CD14-positive monocyte (primary cell): ENCODE measurements at regions not wholly inside any gene's neighbourhood (a gene's known extent, or its start where the extent isn't known, plus 50 kb on each side); places are given as distances from the start of the nearest gene placed in this dataset.

Experiments
- DNase-seq, 3 donors: peaks; one replicate each; pipeline ENCODE4 v3.0.0-alpha.2; 2011 to 2022
- H2AFZ ChIP-seq: 2 replicates; pipeline ENCODE4 v1.6.0; 2012; ENCODE audit warnings: mild to moderate bottlenecking, low read depth, low read length, inconsistent platforms; ENCODE audit not compliant: insufficient read depth, poor library complexity, severe bottlenecking
- H3K27ac ChIP-seq, 2 donors: 1 replicate in 1 of 2; 2 replicates in 1 of 2; pipeline ENCODE4 v1.5.1; 2012 to 2013; ENCODE audit warnings: low read length in 2 of 2, control low read depth in 1 of 2, inconsistent platforms in 1 of 2, low read depth in 1 of 2, mild to moderate bottlenecking in 1 of 2
- H3K27me3 ChIP-seq, 2 donors: one replicate each; pipeline versions ENCODE4 v1.6.0 to v1.6.1; 2011 to 2013; ENCODE audit warnings: low read length in 2 of 2; ENCODE audit not compliant: control insufficient read depth in 2 of 2, insufficient read depth in 2 of 2
- H3K36me3 ChIP-seq, 2 donors: replicated peaks in 1 of 2; 1 replicate in 1 of 2; 2 replicates in 1 of 2; pipeline versions ENCODE4 v1.5.1 to v1.6.1; 2012 to 2013; ENCODE audit warnings: low read length in 2 of 2, control low read depth in 1 of 2, inconsistent platforms in 1 of 2, mild to moderate bottlenecking in 1 of 2; ENCODE audit not compliant: insufficient read depth in 2 of 2, control insufficient read depth in 1 of 2
- H3K4me1 ChIP-seq, 2 donors: 1 replicate in 1 of 2; 2 replicates in 1 of 2; pipeline versions ENCODE4 v1.5.1 to v1.6.1; 2012 to 2013; ENCODE audit warnings: low read length in 2 of 2, control low read depth in 1 of 2, inconsistent platforms in 1 of 2, mild to moderate bottlenecking in 1 of 2, moderate library complexity in 1 of 2; ENCODE audit not compliant: insufficient read depth in 2 of 2, control insufficient read depth in 1 of 2
- H3K4me2 ChIP-seq: replicated peaks from 2 replicates; pipeline ENCODE3; 2012; ENCODE audit warnings: low read length, moderate library complexity, mild to moderate bottlenecking; ENCODE audit not compliant: poor library complexity, severe bottlenecking; ENCODE audit errors: extremely low read depth
- H3K4me3 ChIP-seq, 3 experiments: fragments of 200-600 bp in 1 of 3; sonication (generic) in 1 of 3; replicated peaks in 1 of 3; 1 replicate in 2 of 3; 2 replicates in 1 of 3; pipeline ENCODE4 v1.5.1; 2011 to 2013; ENCODE audit warnings: low read length in 3 of 3, mild to moderate bottlenecking in 3 of 3, control low read depth in 2 of 3, low read depth in 2 of 3, inconsistent platforms in 1 of 3, moderate library complexity in 1 of 3
- H3K79me2 ChIP-seq: 2 replicates; pipeline ENCODE4 v1.6.0; 2012; ENCODE audit warnings: mild to moderate bottlenecking, control low read depth, inconsistent platforms, low read length, moderate library complexity; ENCODE audit not compliant: insufficient read depth
- H3K9ac ChIP-seq: 2 replicates; pipeline ENCODE4 v1.6.0; 2017; ENCODE audit warnings: low read length, mild to moderate bottlenecking; ENCODE audit not compliant: insufficient read depth, poor library complexity, severe bottlenecking
- H3K9me3 ChIP-seq, 2 donors: replicated peaks in 1 of 2; 1 replicate in 1 of 2; 2 replicates in 1 of 2; pipeline versions ENCODE4 v1.5.1 to v1.6.1; 2012 to 2013; ENCODE audit warnings: low read length in 2 of 2, control low read depth in 1 of 2; ENCODE audit not compliant: control insufficient read depth in 1 of 2, insufficient read depth in 1 of 2
- H4K20me1 ChIP-seq: 2 replicates; pipeline ENCODE4 v1.6.0; 2012; ENCODE audit warnings: mild to moderate bottlenecking, low read length, control low read depth, moderate library complexity; ENCODE audit not compliant: insufficient read depth
- H3K27ac Mint-ChIP-seq, 7 donors: one replicate each; pipeline ENCODE4 v1.8.0; 2020; ENCODE audit warnings: mild to moderate bottlenecking in 7 of 7, mixed read lengths in 7 of 7, moderate library complexity in 6 of 7, inconsistent platforms in 2 of 7
- H3K27me3 Mint-ChIP-seq, 3 donors: one replicate each; pipeline ENCODE4 v1.8.0; 2021 to 2022; ENCODE audit warnings: low read depth in 3 of 3, mild to moderate bottlenecking in 3 of 3, mixed read lengths in 3 of 3, moderate library complexity in 3 of 3, inconsistent platforms in 1 of 3
- H3K36me3 Mint-ChIP-seq, 2 donors: one replicate each; pipeline ENCODE4 v1.8.0; 2020; ENCODE audit warnings: mixed read lengths in 2 of 2, inconsistent platforms in 1 of 2, mild to moderate bottlenecking in 1 of 2
- H3K4me1 Mint-ChIP-seq: one replicate; pipeline ENCODE4 v1.8.0; 2020; ENCODE audit warnings: mild to moderate bottlenecking, mixed read lengths
- H3K4me3 Mint-ChIP-seq, 2 donors: one replicate each; pipeline ENCODE4 v1.8.0; 2020; ENCODE audit warnings: mild to moderate bottlenecking in 2 of 2, mixed read lengths in 2 of 2, moderate library complexity in 1 of 2
- H3K9me3 Mint-ChIP-seq, 7 donors: one replicate each; pipeline ENCODE4 v1.8.0; 2020 to 2022; ENCODE audit warnings: mixed read lengths in 7 of 7, mild to moderate bottlenecking in 6 of 7, moderate library complexity in 6 of 7, inconsistent platforms in 2 of 7
- CTCF ChIP-seq: fragments of 200-600 bp; IDR thresholded peaks from one replicate; pipeline ENCODE4 v1.8.0; 2022; ENCODE audit warnings: antibody characterized with exemption, mild to moderate bottlenecking
- WGBS: methylation state at CpG from one replicate; pipeline ENCODE4 v1.1.5; 2013; ENCODE audit warnings: missing lambda C conversion rate; ENCODE audit not compliant: insufficient coverage; 5-methylcytosine and 5-hydroxymethylcytosine counted together
- intact Hi-C, 2 donors: fragments of 100-400 bp; cut with micrococcal nuclease; formaldehyde crosslinking; loops; one replicate each; pipeline versions ENCODE4 v1.15.0 to v1.15.1; 2023

- Histone ChIP-seq H3K9ac (no peak overlapping the region), H2AFZ (no peak overlapping the region), H4K20me1 (peaks cover 5% of the 10 kb centered on the region), H3K79me2 (no peaks in the 10 kb centered on the region), H3K27ac (no peak overlapping the region), H3K27me3 (peaks cover 3 to 35% of the 10 kb centered on the region in 2 donors), H3K4me1 (peaks cover 10 to 19% of the 10 kb centered on the region in 2 donors), H3K4me2 (no peak overlapping the region), H3K9me3 (peaks cover 5 to 9% of the 10 kb centered on the region in 2 donors), H3K36me3 (no peaks in the 10 kb centered on the region), H3K4me3 (no peak overlapping the region)
- H3K4me3 Mint-ChIP-seq, result peak overlapping the region in 1 of 2 donors; percentile 21
- intact Hi-C loops, result loop anchor here (2.0 to 10.0 kb wide), 8 partner anchors 36 to 291 kb away; no protein-coding TSS in a partner anchor
- peak overlapping the region in 2 of 7 donors; percentile 18 to 22 for H3K27ac Mint-ChIP-seq
- TF ChIP-seq CTCF, result peak; percentile 94
- H3K4me1 Mint-ChIP-seq, result peaks cover 23% of the 10 kb centered on the region
- peaks cover 0 to 4% of the 10 kb centered on the region in 2 donors for H3K36me3 Mint-ChIP-seq
- peak; percentile 78 to 87 (median 82) for DNase-seq
- peaks cover 10 to 29% (median 26%) of the 10 kb centered on the region in 7 donors for H3K9me3 Mint-ChIP-seq
- peaks cover 25 to 42% (median 33%) of the 10 kb centered on the region in 3 donors for H3K27me3 Mint-ChIP-seq
- WGBS, result 47% methylated on average over 4 of the region's 7 CpGs
Measured at GRCh38 chr15:31488437-31489204, 162.0 kb downstream of the KLF13 start.

GRCh38 chr15:31489281-31489680 lies 162.6 kb downstream of the KLF13 start:
- H3K27ac Mint-ChIP-seq, result peak overlapping the region in 1 of 7 donors; percentile 48
- TF ChIP-seq CTCF, result no peak
- no peaks in the 10 kb centered on the region for H3K36me3 ChIP-seq
- no peak overlapping the region for H3K4me3 Mint-ChIP-seq
- no peak for DNase-seq
- peaks cover 21 to 38% (median 29%) of the 10 kb centered on the region in 3 donors for H3K27me3 Mint-ChIP-seq
- H3K4me3 ChIP-seq, result no peak overlapping the region
- H3K4me1 Mint-ChIP-seq, result peaks cover 21% of the 10 kb centered on the region
- peaks cover 7 to 26% (median 23%) of the 10 kb centered on the region in 7 donors for H3K9me3 Mint-ChIP-seq
- peaks cover 10 to 19% of the 10 kb centered on the region in 2 donors for H3K4me1 ChIP-seq
- peaks cover 5% of the 10 kb centered on the region for H4K20me1 ChIP-seq
- peaks cover 0 to 3% of the 10 kb centered on the region in 2 donors for H3K36me3 Mint-ChIP-seq
- H3K9ac ChIP-seq, result no peak overlapping the region
- no peak overlapping the region for H3K27ac ChIP-seq
- peaks cover 5 to 6% of the 10 kb centered on the region in 2 donors for H3K9me3 ChIP-seq
- WGBS, result no CpG with 5 or more reads among the region's 2 CpGs
- H3K79me2 ChIP-seq, result no peaks in the 10 kb centered on the region
- H2AFZ ChIP-seq, result no peak overlapping the region
- H3K4me2 ChIP-seq, result no peak overlapping the region
- H3K27me3 ChIP-seq, result peaks cover 3 to 31% of the 10 kb centered on the region in 2 donors
- intact Hi-C loops, result loop anchor here (2.0 to 10.0 kb wide), 8 partner anchors 37 to 292 kb away; no protein-coding TSS in a partner anchor
